ENCODE measurements at regions not wholly inside any gene's neighbourhood (a gene's known extent, or its start where the extent isn't known, plus 50 kb on each side); places are given as distances from the start of the nearest gene placed in this dataset.
"Not testable (repeated sequence)": the region's sequence is repeated elsewhere in the genome, so short reads cannot be mapped to it uniquely, and the experiment has no call there.

DNA sequence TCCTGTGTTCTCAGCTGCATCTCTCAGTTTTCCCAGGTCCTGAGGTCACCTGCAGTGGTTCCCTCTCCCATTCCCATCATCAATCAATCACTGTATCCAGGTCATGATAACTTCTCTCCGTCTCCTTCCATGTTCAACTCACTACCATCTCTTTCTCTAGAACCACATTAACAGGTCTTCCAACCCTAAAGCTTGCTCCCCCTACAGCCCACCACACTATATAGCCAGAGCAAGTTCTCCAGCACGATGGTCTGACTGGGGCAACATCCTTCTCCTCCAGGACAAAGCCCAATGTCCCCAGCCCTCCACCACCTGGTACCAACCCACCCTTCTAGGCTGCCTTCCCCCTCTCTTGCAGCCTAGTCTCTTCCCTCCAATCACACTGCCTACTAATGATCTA lies 241.6 kb downstream of the CDK5RAP2 start:
- DNase-seq = no peak

DNA sequence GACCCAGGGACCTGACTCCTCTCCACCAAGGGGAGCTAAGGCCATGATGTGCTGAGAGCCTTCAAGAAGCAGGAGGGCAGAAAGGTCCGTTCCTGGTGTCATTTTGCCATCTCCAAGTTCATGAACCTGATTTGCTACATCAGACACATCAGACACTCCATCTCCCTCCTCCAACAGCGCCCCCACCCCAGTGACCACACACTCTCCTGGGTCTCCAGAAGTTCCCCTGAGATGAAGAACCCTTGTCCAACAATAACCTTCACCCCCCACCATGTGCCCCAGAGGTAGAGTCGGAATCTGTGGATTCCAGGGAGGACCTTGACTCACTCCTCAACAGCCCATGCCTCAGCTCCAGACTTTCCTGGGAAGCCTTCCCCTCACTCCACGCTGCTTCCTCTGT lies 242.8 kb downstream of the CDK5RAP2 start:
- DNase-seq = no peak

DNA sequence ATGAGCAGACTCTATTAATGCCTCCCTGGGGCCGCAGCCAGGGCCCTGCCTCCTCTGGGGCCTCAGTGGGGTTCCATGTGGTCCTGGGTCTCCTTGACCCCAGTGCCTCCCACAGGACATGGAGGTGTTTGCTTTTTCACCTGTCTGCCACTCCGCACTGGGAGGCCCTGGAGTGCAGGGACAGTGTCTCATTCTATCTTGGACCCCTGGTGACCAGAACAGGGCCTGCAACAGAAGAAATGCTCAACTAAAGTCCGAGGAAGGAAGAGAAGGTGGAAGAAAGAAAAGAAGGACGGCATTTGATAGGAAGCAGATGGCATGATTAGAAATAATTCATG lies 243.2 kb downstream of the CDK5RAP2 start:
- no peak for DNase-seq

DNA sequence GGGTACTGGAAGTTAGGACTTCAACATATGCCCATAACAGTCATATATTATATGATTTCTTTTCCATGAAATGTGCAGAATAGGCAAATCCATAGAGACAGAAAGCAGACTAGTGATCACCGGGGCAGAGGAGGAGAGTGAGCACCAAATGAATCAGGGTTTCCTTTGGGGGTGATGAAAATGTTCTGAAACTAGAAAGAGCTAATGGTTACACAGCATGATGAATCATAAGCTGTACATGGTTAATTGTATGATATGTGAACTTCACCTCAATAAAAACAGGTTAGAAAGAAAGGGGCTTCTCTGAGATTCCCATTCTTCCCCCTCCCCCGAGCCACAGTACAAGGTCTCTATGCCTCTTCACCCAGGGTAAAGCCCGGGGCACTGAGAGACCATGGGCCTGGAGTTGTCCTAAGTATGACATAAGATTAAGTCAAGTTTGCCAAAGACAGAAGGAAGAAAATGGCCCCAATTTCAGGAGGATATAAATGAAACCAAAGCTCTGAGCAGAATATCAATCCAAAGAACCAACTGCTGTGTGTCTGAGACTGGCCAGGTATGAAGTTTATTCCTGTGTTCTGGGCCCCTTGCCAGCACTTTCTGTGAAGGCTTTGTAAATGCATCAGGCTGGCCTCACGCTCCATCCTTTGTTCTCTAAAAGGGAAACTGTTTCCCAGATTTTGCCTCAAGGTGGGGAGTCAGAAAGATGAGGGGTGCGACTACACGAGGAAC lies 243.8 kb downstream of the CDK5RAP2 start:
- peak; percentile 67 for DNase-seq

DNA sequence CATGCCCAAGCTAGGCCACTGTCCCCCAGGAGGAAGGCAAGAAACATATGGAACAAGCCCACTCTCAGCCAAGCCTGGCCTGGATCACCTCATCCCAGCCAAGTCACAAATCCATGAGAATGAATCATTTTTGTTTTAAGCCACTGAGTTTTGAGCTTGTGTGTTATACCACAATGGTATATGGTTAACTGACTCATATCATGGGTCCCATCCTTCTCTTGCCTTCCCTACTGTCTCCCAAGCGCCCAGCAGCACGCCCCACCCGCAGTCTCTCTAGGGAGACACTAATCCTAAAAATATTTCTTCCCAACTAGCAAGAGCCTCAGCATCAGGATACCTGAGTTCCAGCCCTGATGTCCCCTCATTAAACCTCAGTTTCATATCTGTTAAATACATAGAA lies 248.1 kb downstream of the CDK5RAP2 start:
- peak; percentile 63 for DNase-seq

DNA sequence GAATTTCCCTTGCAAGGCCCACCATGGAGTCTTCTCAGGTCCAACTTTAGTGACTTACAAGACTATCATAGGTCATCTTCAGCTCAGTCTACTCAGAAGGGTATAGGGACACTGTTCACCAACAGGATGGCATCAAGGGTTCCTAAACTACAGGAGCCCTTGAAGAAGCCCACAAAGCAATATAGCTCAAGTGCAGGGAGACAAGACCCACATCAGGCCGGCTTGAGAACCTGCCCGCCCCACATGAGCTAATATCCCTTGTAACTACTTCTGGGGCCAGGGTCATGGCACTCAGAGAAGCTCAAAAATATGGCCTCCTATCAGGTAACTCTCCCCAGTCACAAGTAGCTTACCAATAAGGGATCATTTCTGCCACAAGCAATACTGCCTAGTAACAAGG lies 249.9 kb downstream of the CDK5RAP2 start:
- no peak for DNase-seq

DNA sequence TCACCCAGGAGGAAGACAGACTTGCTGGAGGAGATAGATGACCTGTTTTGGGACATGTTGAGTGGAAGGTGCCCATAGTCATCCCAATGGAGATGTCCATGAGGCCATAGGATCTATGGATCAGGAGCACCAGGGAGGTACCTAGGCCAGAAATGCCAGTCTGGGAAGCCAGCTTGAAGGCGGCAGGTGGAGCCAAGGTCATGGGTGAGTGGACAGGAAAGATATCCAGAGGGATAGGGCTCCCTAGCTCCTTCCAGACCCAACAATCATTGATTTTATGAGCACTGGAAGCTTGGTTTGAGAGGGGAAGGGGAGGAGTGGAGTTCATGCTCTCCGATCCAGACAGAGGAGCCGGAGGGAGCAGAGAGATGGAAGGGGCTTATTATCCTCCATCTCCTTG lies 252.6 kb downstream of the CDK5RAP2 start:
- no peak for DNase-seq

DNA sequence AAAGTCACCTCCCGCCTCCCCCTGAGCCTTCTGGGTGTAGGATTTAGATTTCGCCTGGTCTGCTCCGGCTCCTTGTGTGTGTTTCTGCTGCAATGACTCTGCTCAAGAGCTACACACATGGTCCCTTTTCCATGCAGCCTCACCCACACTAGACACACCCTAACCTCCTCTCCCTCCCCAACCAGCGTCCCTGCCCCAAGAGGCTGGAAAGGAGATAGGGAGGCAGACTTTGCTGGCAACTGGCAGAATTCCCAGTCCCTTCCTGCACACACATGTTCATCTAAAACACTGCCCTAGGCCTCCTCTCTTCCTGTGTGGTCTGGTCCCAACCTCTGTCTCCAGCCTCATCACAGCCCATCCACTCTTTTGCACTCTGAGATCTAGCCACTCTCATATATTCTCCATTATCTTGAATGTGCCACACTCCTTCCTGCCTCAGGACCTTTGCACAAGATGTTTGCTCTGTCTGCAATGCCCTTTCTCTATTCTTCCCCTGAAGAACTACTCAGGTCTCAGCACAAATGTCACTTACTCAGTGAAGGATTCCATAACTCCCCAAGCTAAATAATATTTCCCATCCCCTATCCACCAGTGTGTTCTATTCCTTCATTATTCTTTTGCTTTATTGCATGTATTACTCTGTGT lies 253.8 kb downstream of the CDK5RAP2 start:
- DNase-seq = no peak

DNA sequence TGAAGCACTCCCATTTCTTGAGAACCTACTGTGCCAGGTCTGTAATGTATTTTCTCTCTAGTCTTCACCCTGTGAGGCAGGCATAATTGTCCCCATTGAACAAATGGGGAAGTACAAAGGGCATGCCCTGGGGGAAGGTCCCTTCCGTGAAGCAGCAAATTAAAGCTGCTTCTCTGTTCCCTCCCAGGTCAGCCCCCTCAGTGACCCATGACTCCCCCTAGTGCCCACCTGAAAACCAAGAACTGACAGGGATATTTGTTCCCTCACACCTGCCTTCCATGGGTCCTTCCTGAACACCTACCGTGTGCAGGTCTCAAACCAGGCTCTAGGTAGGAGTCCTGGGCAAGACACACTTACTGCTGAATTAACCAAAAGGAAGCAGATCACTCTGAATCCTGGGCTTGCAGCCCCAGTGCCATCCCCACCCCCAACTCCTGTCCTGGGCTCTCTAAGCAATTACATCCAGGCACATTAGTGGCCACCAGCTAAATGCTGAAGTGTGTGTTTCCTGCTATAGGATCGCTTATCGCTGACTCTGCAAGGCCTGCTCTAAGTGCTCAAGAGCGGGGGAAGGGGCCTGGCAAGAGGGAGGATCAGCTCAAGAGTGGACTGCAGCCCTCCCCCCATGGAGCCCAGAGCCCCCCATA lies 254.8 kb downstream of the CDK5RAP2 start:
- DNase-seq = no peak

DNA sequence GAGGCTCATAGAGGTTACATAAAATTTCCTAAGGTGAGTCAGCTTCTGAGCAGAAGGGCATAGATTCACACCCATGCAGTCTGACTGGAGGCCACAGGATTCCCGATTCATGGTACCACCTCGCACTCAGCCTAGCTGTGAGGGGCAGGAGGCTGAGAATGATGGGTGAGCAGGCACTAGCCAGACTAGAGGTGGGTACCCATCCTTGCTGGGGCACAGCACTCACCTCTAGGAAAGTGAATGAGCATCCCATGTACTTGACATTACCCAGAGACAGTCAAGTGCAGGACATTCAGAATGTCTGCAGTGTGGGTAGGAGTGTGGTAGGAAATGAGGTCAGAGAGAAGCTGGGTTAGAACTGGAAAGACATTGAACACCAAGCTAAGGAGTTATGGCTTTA lies 255.5 kb downstream of the CDK5RAP2 start:
- DNase-seq = no peak

DNA sequence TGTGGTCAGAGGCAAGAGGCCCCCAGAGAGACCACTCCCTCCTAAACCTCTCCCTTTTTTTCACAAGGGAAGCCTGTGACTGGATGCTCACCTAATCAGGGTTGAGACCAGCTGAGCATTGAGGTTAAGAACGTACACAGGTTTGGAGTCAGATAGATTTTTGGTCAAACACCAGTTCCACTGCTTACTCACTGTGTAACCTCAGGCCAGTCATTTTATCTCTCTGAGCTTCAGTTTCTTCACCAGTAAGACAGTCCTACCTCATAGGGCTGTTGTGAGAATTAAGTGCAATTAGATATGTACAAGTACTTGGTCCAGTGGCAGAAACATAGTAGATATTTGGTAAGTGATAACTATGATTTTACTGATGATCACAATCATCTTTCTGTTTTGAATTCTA lies 256.8 kb downstream of the CDK5RAP2 start:
- no peak for DNase-seq

DNA sequence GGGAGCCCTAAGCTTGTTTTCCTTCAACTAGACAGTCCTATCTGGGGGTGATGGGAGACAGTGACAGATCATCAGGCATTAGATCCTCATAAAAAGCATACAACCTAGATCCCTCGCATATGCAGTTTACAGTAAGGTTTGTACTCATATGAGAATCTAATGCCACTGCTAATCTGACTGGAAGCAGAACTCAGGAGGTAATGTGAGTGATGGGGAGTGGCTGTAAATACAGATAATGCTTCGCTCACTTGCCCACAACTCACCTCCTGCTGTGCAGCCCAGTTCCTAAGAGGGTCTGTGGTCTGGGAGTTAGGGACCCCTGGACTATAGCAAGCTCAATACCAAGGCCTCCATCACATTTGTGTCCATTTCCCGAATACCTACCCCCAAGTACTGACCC lies 260.5 kb downstream of the CDK5RAP2 start:
- no peak for DNase-seq

DNA sequence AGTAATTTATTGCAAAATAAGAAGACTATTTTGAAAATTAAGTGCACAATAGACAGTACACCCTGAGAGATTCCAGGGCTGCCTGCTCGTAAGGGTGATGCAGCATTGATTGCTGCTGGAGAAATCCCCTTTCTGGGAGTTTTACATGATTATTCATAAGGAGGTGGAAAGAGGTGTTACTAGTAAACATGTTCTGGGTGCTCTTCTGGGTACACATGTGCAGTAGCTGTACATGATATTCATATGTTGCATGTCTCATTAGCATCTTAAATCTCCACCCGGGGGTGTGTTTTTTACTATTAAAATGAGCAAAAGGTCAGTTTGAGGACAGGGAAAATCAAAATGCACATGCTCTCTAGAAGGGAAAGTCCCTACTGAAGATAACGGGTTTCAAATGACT lies 264.8 kb downstream of the CDK5RAP2 start:
- DNase-seq = no peak

DNA sequence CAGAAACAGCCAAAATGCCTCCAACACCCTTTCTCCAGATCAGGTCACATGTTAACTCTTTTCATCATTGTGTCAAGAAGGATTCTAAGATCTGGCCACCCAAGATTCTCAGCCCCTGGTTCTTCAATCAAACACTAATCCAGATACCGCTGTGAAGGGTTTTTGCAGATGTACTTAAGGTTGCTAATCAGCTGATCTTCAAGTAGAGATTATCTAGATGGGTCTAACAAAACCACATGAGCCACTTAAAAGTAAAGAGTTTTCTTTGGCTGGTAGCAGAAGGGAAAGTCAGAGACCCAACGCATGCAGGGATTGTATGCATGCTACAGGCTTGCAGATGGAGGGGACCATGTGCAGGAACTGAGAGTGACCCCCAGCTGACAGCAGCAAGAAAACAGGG lies 267.9 kb downstream of the CDK5RAP2 start:
- DNase-seq = no peak

DNA sequence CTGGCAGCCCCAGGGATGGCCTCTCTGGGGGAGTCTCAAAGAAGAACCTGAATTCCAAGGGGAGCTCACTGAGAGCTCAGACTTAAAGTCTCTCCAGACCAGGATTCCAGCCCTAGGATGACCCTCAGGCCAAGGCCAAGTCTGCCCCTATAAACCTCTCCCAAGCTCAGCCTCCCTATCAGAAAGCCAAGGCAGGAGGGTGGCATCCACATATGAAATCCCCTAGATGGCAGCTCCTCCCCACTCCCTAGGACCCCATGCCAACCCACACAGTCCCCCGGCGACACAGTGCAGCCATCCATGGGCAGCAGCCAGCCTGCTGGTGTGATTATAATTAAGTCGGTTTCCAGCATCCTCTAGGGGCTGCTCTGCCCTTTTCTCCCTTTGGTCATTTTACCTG lies 269.9 kb downstream of the CDK5RAP2 start:
- no peak for DNase-seq

DNA sequence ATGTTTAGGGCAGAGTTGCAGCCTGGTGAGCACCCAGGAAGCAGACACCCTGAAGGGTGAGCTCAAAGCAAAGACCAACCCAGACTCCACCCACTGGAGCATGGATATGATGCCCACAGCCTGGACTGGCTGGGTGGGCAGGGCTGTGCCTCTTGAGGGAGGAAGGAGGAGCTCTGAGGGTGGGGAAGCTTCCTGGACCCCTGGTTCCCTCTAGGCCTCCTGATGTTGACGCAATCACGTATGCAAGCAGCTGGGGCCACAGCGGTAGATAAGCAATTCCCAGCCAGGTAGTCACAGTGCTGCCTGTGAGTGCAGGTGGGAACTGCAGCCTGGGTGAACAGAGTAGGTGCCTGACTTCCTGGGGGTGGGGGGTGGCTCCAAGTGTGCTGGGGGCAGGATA lies 271.5 kb downstream of the CDK5RAP2 start:
- DNase-seq = no peak

DNA sequence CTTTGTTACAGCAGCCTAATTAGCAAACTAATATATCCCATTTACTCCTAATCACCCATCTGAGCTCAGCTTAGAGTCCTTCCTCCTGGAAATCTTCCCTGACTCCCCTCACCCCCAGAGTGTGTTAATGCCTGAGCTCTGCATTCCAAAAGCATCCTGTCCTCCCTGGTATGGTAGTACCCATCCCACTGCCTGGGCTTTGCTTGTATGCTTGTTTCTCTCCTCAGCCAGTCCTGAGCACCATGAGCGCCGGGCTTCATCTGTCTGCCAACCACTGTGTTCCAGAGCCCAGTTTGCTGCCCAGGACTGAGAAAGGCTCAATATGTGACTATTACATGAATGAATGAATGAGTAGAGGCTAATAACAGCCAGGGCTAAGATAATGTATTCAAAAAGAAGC lies 272.4 kb downstream of the CDK5RAP2 start:
- no peak for DNase-seq

DNA sequence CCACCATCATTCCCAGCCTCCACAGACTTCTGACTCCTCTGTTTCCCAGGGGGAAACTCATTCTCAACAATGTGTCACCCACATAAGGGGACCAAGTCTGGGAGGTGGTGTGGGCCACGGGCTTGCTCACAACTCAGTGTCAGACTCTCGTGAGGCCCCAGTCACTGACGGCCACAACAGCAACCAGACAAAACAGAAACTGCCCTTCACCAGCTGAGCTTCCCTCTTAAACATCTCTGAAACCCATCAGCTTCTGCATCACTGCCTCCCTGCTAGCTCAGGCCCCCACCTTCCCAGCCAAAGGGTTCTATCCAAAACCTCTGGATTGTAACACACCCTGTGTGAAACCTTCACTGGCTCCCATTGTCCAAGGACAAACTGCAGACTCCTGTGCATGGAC lies 273.4 kb downstream of the CDK5RAP2 start:
- DNase-seq = no peak

DNA sequence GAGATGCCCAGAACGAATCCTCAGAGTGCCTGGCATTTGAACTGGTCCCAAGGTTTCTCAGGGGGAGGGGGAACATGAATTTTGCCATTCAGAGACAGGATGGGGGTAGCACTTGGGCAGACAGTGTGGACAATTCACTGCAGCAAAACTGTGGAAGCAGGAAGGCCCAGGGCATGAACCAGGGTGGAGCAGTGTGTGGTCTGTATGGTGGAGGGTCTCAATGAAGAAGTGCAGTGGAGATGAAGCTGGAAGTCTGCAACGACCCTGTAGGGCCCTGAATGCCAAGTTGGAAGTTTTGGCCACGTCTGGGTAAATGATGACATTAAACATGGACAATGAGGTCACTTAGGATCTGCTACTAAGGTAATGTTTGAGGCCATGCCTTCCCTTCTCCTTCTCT lies 273.9 kb downstream of the CDK5RAP2 start:
- DNase-seq = no peak

DNA sequence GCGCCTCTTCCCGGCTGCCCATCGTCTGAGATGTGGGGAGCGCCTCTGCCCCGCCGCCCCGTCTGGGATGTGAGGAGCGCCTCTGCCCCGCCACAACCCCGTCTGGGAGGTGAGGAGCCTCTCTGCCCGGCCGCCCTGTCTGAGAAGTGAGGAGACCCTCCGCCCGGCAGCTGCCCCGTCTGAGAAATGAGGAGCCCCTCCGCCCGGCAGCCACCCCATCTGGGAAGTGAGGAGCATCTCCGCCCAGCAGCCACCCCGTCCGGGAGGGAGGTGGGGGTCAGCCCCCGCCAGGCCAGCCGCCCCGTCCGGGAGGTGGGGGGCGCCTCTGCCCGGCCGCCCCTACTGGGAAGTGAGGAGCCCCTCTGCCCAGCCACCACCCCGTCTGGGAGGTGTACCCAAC lies 275.1 kb downstream of the CDK5RAP2 start:
- not testable (repeated sequence) for DNase-seq

DNA sequence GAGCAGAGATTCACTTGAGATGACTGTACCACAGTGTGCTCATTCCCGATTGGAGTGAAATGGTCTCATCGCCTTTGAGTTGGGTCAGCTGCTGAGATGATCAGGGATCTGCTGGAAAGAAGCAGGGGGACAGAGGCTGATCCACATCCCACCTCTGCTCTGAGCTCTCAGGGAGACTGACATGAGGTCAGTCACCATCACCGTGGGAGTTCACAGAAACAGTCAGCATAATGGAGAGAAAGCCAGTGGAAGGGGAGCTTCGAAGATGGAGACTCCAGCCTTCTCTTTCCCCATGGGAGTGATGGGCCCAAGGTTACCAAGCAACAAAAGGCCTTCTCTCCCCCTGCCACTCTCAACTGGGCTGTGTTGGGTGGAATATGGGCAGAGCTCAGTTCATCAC lies 276.4 kb downstream of the CDK5RAP2 start:
- no peak for DNase-seq

DNA sequence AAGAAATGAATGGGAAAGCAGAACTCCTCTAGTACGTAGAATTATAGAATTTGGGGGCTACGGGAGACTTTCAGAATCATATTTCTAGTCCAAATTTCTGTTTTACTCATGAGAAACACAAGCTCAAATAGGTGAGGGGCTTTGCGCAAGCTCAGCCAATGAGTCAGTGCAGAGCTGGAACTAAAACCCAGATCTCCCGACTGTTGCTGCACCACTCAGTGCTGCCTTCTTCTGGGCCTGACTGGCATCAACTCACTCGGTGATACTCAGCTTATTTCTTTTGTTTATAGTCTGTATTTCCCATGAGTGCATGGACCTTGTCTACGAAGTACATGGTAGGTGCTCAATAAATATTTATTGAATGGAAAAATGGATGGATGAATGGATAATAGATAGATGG lies 280.2 kb downstream of the CDK5RAP2 start:
- no peak for DNase-seq

DNA sequence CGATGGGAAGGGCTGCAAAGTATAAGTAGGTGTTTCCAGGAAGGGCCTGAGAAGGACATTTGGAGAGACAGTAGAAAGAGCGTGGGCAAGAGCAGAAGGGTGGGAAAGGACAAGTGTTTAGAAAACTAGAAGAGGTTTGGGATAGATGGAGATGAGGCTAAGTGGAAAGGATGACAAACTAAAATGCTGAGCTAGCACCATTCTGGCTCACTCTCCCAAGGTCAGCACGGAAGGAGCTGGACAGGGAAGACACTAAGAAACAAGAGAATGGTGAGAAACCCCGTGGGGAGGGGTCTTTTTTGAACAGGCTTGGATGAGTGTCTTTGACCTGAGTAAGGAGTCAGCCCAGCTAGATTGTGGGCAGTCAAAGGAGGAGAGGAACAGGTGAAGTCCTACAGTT lies 286.0 kb downstream of the CDK5RAP2 start:
- no peak for DNase-seq

DNA sequence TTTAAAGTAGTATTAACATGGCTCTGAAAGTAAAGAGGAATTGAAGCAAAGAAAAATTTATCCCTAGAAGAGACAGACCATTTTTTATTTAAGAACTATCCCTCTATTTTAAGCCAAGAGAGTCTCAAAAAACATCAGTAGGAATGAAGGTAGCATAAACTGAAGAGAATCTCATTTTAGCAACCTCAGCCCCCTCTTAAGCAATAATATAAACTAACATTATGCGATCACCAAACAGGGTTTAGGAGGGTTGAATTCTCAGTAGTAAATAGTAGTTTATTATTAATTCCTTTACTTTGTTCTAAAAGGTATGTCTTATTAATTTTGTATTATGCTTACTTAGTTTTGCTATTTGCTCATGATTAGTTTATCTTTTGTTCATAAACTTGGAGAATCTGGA lies 287.4 kb downstream of the CDK5RAP2 start:
- DNase-seq = no peak

DNA sequence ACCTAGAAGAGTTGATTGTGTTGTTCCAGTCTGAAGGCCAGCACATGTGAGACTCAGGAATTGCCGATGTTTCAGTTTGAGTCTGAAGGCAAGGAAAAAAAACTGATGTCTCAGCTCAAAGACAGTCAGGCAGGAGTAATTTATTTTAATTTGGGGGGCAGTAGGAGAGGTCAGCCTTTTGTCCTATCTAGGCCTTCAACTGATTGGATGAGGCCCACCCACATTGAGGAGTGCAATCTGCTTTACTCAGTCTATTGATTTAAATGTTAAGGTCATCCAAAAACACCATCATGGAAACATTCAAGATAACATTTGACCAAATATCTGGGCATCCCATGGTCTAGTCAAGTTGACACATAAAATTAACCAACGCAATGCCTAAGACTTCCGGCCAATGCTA lies 288.9 kb downstream of the CDK5RAP2 start:
- DNase-seq = no peak

Measured in fibroblast of skin of right biceps (primary cell).